Vagina (tissue), 2 donors: ENCODE measurements at regions not wholly inside any gene's neighbourhood (a gene's known extent, or its start where the extent isn't known, plus 50 kb on each side); places are given as distances from the start of the nearest gene placed in this dataset.

Experiments
- DNase-seq, 2 donors: peaks; one replicate each; pipeline ENCODE4 v3.0.0-alpha.2; 2017; ENCODE audit errors: extremely low spot score in 2 of 2
- H3K27ac ChIP-seq: fragments of 200-600 bp; sonication (generic); one replicate; pipeline ENCODE4 v1.5.1; 2019
- H3K27me3 ChIP-seq: fragments of 200-600 bp; sonication (generic); one replicate; pipeline ENCODE4 v1.5.1; 2019
- H3K36me3 ChIP-seq, 2 donors: fragments of 200-600 bp; sonication (generic); one replicate each; pipeline ENCODE4 v1.5.1; 2017 to 2019
- H3K4me1 ChIP-seq: fragments of 200-600 bp; sonication (generic); one replicate; pipeline ENCODE4 v1.5.1; 2019
- H3K4me3 ChIP-seq, 2 donors: fragments of 200-600 bp; sonication (generic); 1 replicate in 1 of 2; 2 replicates in 1 of 2; pipeline ENCODE4 v1.5.1; 2016 to 2019
- H3K9me3 ChIP-seq: fragments of 200-600 bp; sonication (generic); one replicate; pipeline ENCODE4 v1.5.1; 2019
- CTCF ChIP-seq, 3 experiments: fragments of 450-650 bp in 2 of 3; fragments of 200-600 bp in 1 of 3; sonication (generic) in 1 of 3; IDR thresholded peaks; one replicate each; pipeline ENCODE4 v1.5.1; 2017 to 2019; ENCODE audit warnings: antibody characterized with exemption in 3 of 3, mild to moderate bottlenecking in 2 of 3, moderate library complexity in 2 of 3
- POLR2A ChIP-seq, 2 donors: fragments of 450-650 bp; IDR thresholded peaks; one replicate each; pipeline ENCODE4 v1.6.1; 2017; ENCODE audit warnings: antibody characterized with exemption in 2 of 2, mild to moderate bottlenecking in 2 of 2, moderate library complexity in 2 of 2
- POLR2AphosphoS5 ChIP-seq, 2 donors: sonication (generic); formaldehyde crosslinking; IDR thresholded peaks; one replicate each; pipeline ENCODE4 v1.9.0; 2017; ENCODE audit warnings: antibody characterized with exemption in 2 of 2, mild to moderate bottlenecking in 2 of 2, low read depth in 1 of 2; ENCODE audit not compliant: insufficient read depth in 1 of 2
- intact Hi-C: fragments of 100-400 bp; cut with DNase I; formaldehyde crosslinking; loops from one replicate; pipeline ENCODE4 v1.15.1; 2023

- no peak for DNase-seq
- TF ChIP-seq CTCF (IDR thresholded peaks at IDR 0.05) (no peak), POLR2A (IDR thresholded peaks at IDR 0.05) (no peak), POLR2AphosphoS5 (IDR thresholded peaks at IDR 0.05; ENCODE audit: insufficient read depth in 1 of 2, low read depth in 1 of 2) (no peak)
- intact Hi-C loops = no loop called here
- H3K27ac ChIP-seq = no peak overlapping the region
- H3K27me3 ChIP-seq = no peaks in the 10 kb centered on the region
- H3K4me3 ChIP-seq = no peak overlapping the region
- no peaks in the 10 kb centered on the region for H3K9me3 ChIP-seq
- H3K4me1 ChIP-seq = no peaks in the 10 kb centered on the region
- no peaks in the 10 kb centered on the region for H3K36me3 ChIP-seq
Measured at GRCh38 chr15:93271871-93272270, 182.9 kb upstream of the RGMA start.

GRCh38 chr15:93270937-93271467, 182.0 kb upstream of the RGMA start:
- Histone ChIP-seq H3K4me1 (no peaks in the 10 kb centered on the region), H3K27ac (no peak overlapping the region), H3K27me3 (no peaks in the 10 kb centered on the region), H3K9me3 (no peaks in the 10 kb centered on the region), H3K4me3 (no peak overlapping the region), H3K36me3 (no peaks in the 10 kb centered on the region)
- no peak for TF ChIP-seq POLR2AphosphoS5 (IDR thresholded peaks at IDR 0.05; ENCODE audit: insufficient read depth in 1 of 2, low read depth in 1 of 2)
- TF ChIP-seq POLR2A (IDR thresholded peaks at IDR 0.05) = no peak
- no peak for TF ChIP-seq CTCF (IDR thresholded peaks at IDR 0.05)
- DNase-seq = no peak
- intact Hi-C loops = no loop called here

- no peaks in the 10 kb centered on the region for H3K27me3 ChIP-seq
- no peaks in the 10 kb centered on the region for H3K36me3 ChIP-seq
- intact Hi-C loops = no loop called here
- no peak for TF ChIP-seq CTCF (IDR thresholded peaks at IDR 0.05)
- DNase-seq = no peak
- no peaks in the 10 kb centered on the region for H3K4me1 ChIP-seq
- H3K9me3 ChIP-seq = no peaks in the 10 kb centered on the region
- H3K27ac ChIP-seq = no peak overlapping the region
- H3K4me3 ChIP-seq = no peak overlapping the region
Measured at GRCh38 chr15:93268066-93268465, 179.1 kb upstream of the RGMA start.

- intact Hi-C loops = no loop called here
- TF ChIP-seq CTCF (IDR thresholded peaks at IDR 0.05) (no peak), POLR2AphosphoS5 (IDR thresholded peaks at IDR 0.05; ENCODE audit: insufficient read depth in 1 of 2, low read depth in 1 of 2) (no peak), POLR2A (IDR thresholded peaks at IDR 0.05) (no peak)
- Histone ChIP-seq H3K27ac (no peak overlapping the region), H3K4me1 (no peaks in the 10 kb centered on the region), H3K9me3 (no peaks in the 10 kb centered on the region), H3K36me3 (no peaks in the 10 kb centered on the region), H3K27me3 (no peaks in the 10 kb centered on the region), H3K4me3 (no peak overlapping the region)
- DNase-seq = no peak
Measured at GRCh38 chr15:93266291-93266690, 177.3 kb upstream of the RGMA start.

- intact Hi-C loops = no loop called here
- TF ChIP-seq POLR2AphosphoS5 (IDR thresholded peaks at IDR 0.05; ENCODE audit: insufficient read depth in 1 of 2, low read depth in 1 of 2) (no peak), POLR2A (IDR thresholded peaks at IDR 0.05) (no peak), CTCF (IDR thresholded peaks at IDR 0.05) (no peak)
- no peak overlapping the region for H3K27ac ChIP-seq
- no peaks in the 10 kb centered on the region for H3K9me3 ChIP-seq
- no peaks in the 10 kb centered on the region for H3K27me3 ChIP-seq
- no peaks in the 10 kb centered on the region for H3K36me3 ChIP-seq
- H3K4me3 ChIP-seq = no peak overlapping the region
- no peaks in the 10 kb centered on the region for H3K4me1 ChIP-seq
- no peak for DNase-seq
Measured at GRCh38 chr15:93265111-93265556, 176.1 kb upstream of the RGMA start.
